ENCODE measurements at regions not wholly inside any gene's neighbourhood (a gene's known extent, or its start where the extent isn't known, plus 50 kb on each side); places are given as distances from the start of the nearest gene placed in this dataset.

DNA sequence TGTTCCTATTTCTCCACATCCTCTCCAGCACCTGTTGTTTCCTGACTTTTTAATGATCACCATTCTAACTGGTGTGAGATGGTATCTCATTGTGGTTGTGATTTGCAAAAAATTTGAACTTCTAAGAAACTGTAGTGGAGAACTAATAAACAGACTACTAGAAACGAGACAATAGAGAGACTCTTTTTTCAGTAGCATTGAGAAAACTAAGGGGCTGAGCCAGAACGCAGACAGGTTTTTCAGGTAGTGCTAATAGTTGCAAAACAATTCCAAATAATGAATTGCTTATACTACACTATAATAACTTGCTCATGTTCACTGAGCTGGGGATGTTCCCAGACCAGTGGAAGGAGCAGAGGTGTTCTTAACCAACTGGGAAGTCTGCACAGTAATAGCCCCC, 98.8 kb upstream of the DPH5 start:
- TF ChIP-seq, protein P1, sequence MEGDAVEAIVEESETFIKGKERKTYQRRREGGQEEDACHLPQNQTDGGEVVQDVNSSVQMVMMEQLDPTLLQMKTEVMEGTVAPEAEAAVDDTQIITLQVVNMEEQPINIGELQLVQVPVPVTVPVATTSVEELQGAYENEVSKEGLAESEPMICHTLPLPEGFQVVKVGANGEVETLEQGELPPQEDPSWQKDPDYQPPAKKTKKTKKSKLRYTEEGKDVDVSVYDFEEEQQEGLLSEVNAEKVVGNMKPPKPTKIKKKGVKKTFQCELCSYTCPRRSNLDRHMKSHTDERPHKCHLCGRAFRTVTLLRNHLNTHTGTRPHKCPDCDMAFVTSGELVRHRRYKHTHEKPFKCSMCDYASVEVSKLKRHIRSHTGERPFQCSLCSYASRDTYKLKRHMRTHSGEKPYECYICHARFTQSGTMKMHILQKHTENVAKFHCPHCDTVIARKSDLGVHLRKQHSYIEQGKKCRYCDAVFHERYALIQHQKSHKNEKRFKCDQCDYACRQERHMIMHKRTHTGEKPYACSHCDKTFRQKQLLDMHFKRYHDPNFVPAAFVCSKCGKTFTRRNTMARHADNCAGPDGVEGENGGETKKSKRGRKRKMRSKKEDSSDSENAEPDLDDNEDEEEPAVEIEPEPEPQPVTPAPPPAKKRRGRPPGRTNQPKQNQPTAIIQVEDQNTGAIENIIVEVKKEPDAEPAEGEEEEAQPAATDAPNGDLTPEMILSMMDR (IDR thresholded peaks at IDR 0.05; ENCODE audit: low read depth, low read length), result no peak
- TF ChIP-seq EZH2phosphoT487 (IDR thresholded peaks at IDR 0.05; ENCODE audit: low read depth), result no peak
